ENCODE measurements at regions not wholly inside any gene's neighbourhood (a gene's known extent, or its start where the extent isn't known, plus 50 kb on each side); places are given as distances from the start of the nearest gene placed in this dataset.

DNA sequence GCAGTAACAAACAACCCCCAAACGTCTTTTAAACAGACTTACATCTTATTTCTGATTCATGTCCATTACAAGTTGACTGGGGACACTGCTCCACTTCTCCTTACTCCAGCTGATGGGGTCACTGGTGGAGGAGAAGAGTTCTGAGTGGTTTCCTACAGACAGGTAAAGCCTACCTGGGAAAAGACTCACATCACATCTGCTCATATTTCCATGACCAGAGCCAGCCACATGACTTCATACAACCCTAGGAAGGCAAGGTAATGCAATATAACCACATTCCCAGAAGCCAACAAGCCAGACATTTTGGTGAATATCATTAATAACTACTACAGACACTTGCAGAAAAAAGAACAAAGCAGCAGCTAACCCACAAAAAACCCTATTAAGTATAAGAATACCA lies 90.5 kb upstream of the IRX6 start:
- H3K27ac ChIP-seq: no peak overlapping the region
- WGBS, 2 donors: 33 to 44% methylated on average over 1 of the region's 1 CpG
- no peaks in the 10 kb centered on the region for H3K9me3 ChIP-seq
- no peak for TF ChIP-seq POLR2A (IDR thresholded peaks at IDR 0.05)
- TF ChIP-seq, protein P1, sequence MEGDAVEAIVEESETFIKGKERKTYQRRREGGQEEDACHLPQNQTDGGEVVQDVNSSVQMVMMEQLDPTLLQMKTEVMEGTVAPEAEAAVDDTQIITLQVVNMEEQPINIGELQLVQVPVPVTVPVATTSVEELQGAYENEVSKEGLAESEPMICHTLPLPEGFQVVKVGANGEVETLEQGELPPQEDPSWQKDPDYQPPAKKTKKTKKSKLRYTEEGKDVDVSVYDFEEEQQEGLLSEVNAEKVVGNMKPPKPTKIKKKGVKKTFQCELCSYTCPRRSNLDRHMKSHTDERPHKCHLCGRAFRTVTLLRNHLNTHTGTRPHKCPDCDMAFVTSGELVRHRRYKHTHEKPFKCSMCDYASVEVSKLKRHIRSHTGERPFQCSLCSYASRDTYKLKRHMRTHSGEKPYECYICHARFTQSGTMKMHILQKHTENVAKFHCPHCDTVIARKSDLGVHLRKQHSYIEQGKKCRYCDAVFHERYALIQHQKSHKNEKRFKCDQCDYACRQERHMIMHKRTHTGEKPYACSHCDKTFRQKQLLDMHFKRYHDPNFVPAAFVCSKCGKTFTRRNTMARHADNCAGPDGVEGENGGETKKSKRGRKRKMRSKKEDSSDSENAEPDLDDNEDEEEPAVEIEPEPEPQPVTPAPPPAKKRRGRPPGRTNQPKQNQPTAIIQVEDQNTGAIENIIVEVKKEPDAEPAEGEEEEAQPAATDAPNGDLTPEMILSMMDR (IDR thresholded peaks at IDR 0.05): no peak
- intact Hi-C loops (cut with DNase I; ENCODE audit: low total_unique reads): no loop called here
- DNase-seq: no peak
- H3K4me1 ChIP-seq: no peaks in the 10 kb centered on the region
- no peaks in the 10 kb centered on the region for H3K27me3 ChIP-seq
- no peak overlapping the region for H3K4me3 ChIP-seq
- no peaks in the 10 kb centered on the region for H3K36me3 ChIP-seq (ENCODE audit: low read depth, missing control alignments)

DNA sequence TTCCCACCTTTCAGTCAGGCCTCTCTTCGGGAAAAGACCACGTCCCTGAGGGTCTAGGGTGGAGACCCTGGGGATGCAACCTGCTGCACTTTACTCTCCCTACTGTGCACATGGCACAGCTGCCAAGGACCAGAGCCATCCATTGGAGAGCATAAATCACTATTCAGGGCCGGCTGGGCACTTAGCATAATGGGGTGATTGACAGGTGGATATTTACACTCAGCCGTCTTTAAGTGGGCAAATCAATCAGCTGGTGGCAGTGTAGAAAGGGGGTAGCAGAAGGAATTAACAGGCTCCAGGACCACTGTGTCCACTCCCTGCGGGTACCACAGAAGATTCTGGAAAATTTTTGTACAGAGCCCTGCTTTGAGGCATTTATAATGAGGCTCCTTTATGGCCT lies 87.3 kb upstream of the IRX6 start:
- Histone ChIP-seq H3K4me3 (no peak overlapping the region), H3K27me3 (no peaks in the 10 kb centered on the region), H3K36me3 (ENCODE audit: low read depth, missing control alignments) (no peaks in the 10 kb centered on the region), H3K9me3 (no peaks in the 10 kb centered on the region), H3K27ac (no peak overlapping the region), H3K4me1 (no peaks in the 10 kb centered on the region)
- intact Hi-C loops (cut with DNase I; ENCODE audit: low total_unique reads): no loop called here
- no peak for TF ChIP-seq POLR2A (IDR thresholded peaks at IDR 0.05)
- no peak for DNase-seq
- 50 to 58% methylated on average over 5 of the region's 5 CpGs for WGBS, 2 donors

DNA sequence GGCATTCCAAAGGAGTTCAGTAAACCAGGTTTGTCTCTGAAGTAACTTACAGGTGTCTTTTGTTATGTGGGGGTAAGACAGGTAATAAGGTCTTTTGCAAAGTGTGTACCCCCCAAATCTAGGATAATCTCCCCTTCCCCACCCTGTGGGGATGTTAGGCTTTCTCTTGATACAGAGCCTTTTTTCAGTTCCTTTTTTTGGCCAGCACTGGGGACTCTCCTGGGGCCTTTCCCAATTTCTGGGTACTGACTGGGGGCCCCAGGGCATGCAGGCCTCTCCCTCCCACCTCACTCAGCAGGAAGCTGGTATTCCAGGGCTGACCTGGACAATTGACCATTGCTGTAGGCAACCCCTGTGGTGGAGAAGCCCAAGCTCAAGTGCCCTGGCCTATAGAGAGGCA lies 84.3 kb upstream of the IRX6 start:
- no peaks in the 10 kb centered on the region for H3K9me3 ChIP-seq
- no peak for TF ChIP-seq POLR2A (IDR thresholded peaks at IDR 0.05)
- TF ChIP-seq, protein P1 (IDR thresholded peaks at IDR 0.05): no peak
- intact Hi-C loops (cut with DNase I; ENCODE audit: low total_unique reads): no loop called here
- DNase-seq: no peak
- H3K27me3 ChIP-seq: no peaks in the 10 kb centered on the region
- H3K36me3 ChIP-seq (ENCODE audit: low read depth, missing control alignments): no peaks in the 10 kb centered on the region
- no peak overlapping the region for H3K4me3 ChIP-seq
- H3K27ac ChIP-seq: no peak overlapping the region
- H3K4me1 ChIP-seq: no peaks in the 10 kb centered on the region

GRCh38 chr16:55240888-55241287 lies 83.1 kb upstream of the IRX6 start:
- WGBS, 2 donors: 76 to 83% methylated on average over 7 of the region's 7 CpGs
- Histone ChIP-seq H3K27me3 (no peaks in the 10 kb centered on the region), H3K27ac (no peak overlapping the region), H3K4me1 (no peaks in the 10 kb centered on the region), H3K9me3 (no peaks in the 10 kb centered on the region), H3K36me3 (ENCODE audit: low read depth, missing control alignments) (no peaks in the 10 kb centered on the region), H3K4me3 (no peak overlapping the region)
- TF ChIP-seq, protein P1 (IDR thresholded peaks at IDR 0.05): no peak
- no peak for TF ChIP-seq POLR2A (IDR thresholded peaks at IDR 0.05)
- intact Hi-C loops (cut with DNase I; ENCODE audit: low total_unique reads): no loop called here
- no peak for DNase-seq

DNA sequence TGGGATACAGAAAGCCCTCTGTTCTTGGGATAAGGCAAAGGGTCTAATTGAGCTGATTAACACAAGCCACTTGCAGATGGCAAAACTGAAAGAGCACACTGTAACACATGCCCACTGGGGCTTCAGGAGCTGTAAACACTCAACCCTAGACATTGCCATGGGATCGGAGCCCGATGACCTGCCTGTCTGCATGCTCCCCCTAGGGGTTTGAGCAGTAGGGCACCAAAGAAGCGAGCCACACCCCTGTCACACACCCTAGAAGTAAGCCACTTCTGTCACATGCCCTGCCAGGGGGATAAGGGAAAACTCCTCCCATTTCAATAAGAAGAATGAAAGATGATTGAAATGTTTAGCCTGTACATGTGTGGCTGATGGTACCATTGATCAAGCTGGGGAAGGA lies 81.3 kb upstream of the IRX6 start:
- Histone ChIP-seq H3K9me3 (no peaks in the 10 kb centered on the region), H3K27me3 (no peaks in the 10 kb centered on the region), H3K4me1 (no peaks in the 10 kb centered on the region), H3K4me3 (no peak overlapping the region), H3K27ac (no peak overlapping the region), H3K36me3 (ENCODE audit: low read depth, missing control alignments) (no peaks in the 10 kb centered on the region)
- 81% methylated on average over 3 of the region's 3 CpGs; no CpG with 5 or more reads in 1 of the 2 donors for WGBS, 2 donors
- TF ChIP-seq POLR2A (IDR thresholded peaks at IDR 0.05): no peak
- DNase-seq: no peak
- intact Hi-C loops (cut with DNase I; ENCODE audit: low total_unique reads): no loop called here

GRCh38 chr16:55248058-55248457 lies 75.9 kb upstream of the IRX6 start:
- DNase-seq: no peak
- no peak overlapping the region for H3K27ac ChIP-seq
- H3K4me3 ChIP-seq: no peak overlapping the region
- intact Hi-C loops (cut with DNase I; ENCODE audit: low total_unique reads): no loop called here
- H3K4me1 ChIP-seq: no peaks in the 10 kb centered on the region
- H3K9me3 ChIP-seq: no peaks in the 10 kb centered on the region
- H3K36me3 ChIP-seq (ENCODE audit: low read depth, missing control alignments): no peaks in the 10 kb centered on the region
- WGBS, 2 donors: 55 to 57% methylated on average over 1 of the region's 1 CpG
- no peaks in the 10 kb centered on the region for H3K27me3 ChIP-seq
- TF ChIP-seq POLR2A (IDR thresholded peaks at IDR 0.05): no peak
- TF ChIP-seq, protein P1 (IDR thresholded peaks at IDR 0.05): no peak

All from testis (tissue), 2 donors.